Occipital lobe (tissue), 1 donor: ENCODE measurements at regions not wholly inside any gene's neighbourhood (a gene's known extent, or its start where the extent isn't known, plus 50 kb on each side); places are given as distances from the start of the nearest gene placed in this dataset.
A peak's percentile ranks its signal among the peaks of the same experiment; 100 is the strongest.
"Not testable (repeated sequence)": the region's sequence is repeated elsewhere in the genome, so short reads cannot be mapped to it uniquely, and the experiment has no call there.

Source experiments
- DNase-seq: peaks from one replicate; lab custom pipeline; 2025; lab: John Stamatoyannopoulos, UW

- DNase-seq: no peak
Measured at GRCh38 chr12:68984796-68985573, 52.0 kb upstream of the CPM start.

GRCh38 chr12:68997526-68997925, 64.6 kb upstream of the CPM start:
- DNase-seq: not testable (repeated sequence)

- no peak for DNase-seq
Measured at GRCh38 chr12:68998041-68998440, 65.1 kb upstream of the CPM start.

GRCh38 chr12:69000074-69000473, 67.1 kb upstream of the CPM start:
- DNase-seq: no peak

- no peak for DNase-seq
Measured at GRCh38 chr12:69000540-69001243, 67.7 kb upstream of the CPM start.

- no peak for DNase-seq
Measured at GRCh38 chr12:69001251-69001650, 68.3 kb upstream of the CPM start.

GRCh38 chr12:69002969-69003368, 70.0 kb upstream of the CPM start:
- no peak for DNase-seq

GRCh38 chr12:69003991-69004390, 71.0 kb upstream of the CPM start:
- DNase-seq: no peak

- peak; percentile 4 for DNase-seq
Measured at GRCh38 chr12:69007101-69007854, 74.3 kb upstream of the CPM start.

GRCh38 chr12:69007855-69008351, 74.9 kb upstream of the CPM start:
- no peak for DNase-seq

GRCh38 chr12:69008520-69008919, 75.5 kb upstream of the CPM start:
- DNase-seq: no peak

GRCh38 chr12:69014047-69014446, 81.1 kb upstream of the CPM start:
- no peak for DNase-seq

GRCh38 chr12:69015017-69015416, 82.0 kb upstream of the CPM start:
- no peak for DNase-seq

GRCh38 chr12:69015831-69016230, 82.9 kb upstream of the CPM start:
- no peak for DNase-seq

GRCh38 chr12:69019082-69019481, 86.1 kb upstream of the CPM start:
- no peak for DNase-seq

- no peak for DNase-seq
Measured at GRCh38 chr12:69019910-69020309, 86.9 kb upstream of the CPM start.

- no peak for DNase-seq
Measured at GRCh38 chr12:69022674-69023073, 89.7 kb upstream of the CPM start.

- no peak for DNase-seq
Measured at GRCh38 chr12:69023840-69024239, 90.9 kb upstream of the CPM start.

- DNase-seq: no peak
Measured at GRCh38 chr12:69024413-69024812, 91.4 kb upstream of the CPM start.

GRCh38 chr12:69024907-69025306, 91.9 kb upstream of the CPM start:
- DNase-seq: no peak

GRCh38 chr12:69026336-69026735, 93.4 kb upstream of the CPM start:
- DNase-seq: no peak

GRCh38 chr12:69027411-69027881, 94.5 kb upstream of the CPM start:
- no peak for DNase-seq
